Hepatocyte (in vitro differentiated cells): ENCODE measurements at regions not wholly inside any gene's neighbourhood (a gene's known extent, or its start where the extent isn't known, plus 50 kb on each side); places are given as distances from the start of the nearest gene placed in this dataset.

Experiments
- CTCF ChIP-seq: fragments of 200-600 bp; sonication (generic); IDR thresholded peaks from 2 replicates; pipeline ENCODE4 v1.5.1; 2016; ENCODE audit warnings: antibody characterized with exemption, mild to moderate bottlenecking; ENCODE audit not compliant: poor library complexity
- EZH2 ChIP-seq: fragments of 200-600 bp; sonication (generic); IDR thresholded peaks from 2 replicates; pipeline ENCODE4 v1.6.1; 2016; ENCODE audit warnings: antibody characterized with exemption, mild to moderate bottlenecking, borderline replicate concordance
- EZH2phosphoT487 ChIP-seq: fragments of 200-600 bp; sonication (generic); IDR thresholded peaks from one replicate; pipeline ENCODE4 v1.6.1; 2018; ENCODE audit warnings: antibody characterized with exemption, mild to moderate bottlenecking, low read depth, moderate library complexity; ENCODE audit not compliant: unreplicated experiment, severe bottlenecking

GRCh38 chr7:130904031-130904757, 170.2 kb upstream of the KLF14 start:
- TF ChIP-seq CTCF: no peak
- TF ChIP-seq EZH2: no peak
- TF ChIP-seq EZH2phosphoT487: no peak
